Hepatocyte (in vitro differentiated cells): ENCODE measurements at regions not wholly inside any gene's neighbourhood (a gene's known extent, or its start where the extent isn't known, plus 50 kb on each side); places are given as distances from the start of the nearest gene placed in this dataset.

ENCODE experiments used
- CTCF ChIP-seq: fragments of 200-600 bp; sonication (generic); IDR thresholded peaks from 2 replicates; pipeline ENCODE4 v1.5.1; 2016; ENCODE audit warnings: antibody characterized with exemption, mild to moderate bottlenecking; ENCODE audit not compliant: poor library complexity
- EZH2 ChIP-seq: fragments of 200-600 bp; sonication (generic); IDR thresholded peaks from 2 replicates; pipeline ENCODE4 v1.6.1; 2016; ENCODE audit warnings: antibody characterized with exemption, mild to moderate bottlenecking, borderline replicate concordance

- no peak for TF ChIP-seq CTCF
- no peak for TF ChIP-seq EZH2
Observed at GRCh38 chr2:16114836-16115235, 174.5 kb downstream of the MYCN start.
